GM18909 (cell line): ENCODE measurements at regions not wholly inside any gene's neighbourhood (a gene's known extent, or its start where the extent isn't known, plus 50 kb on each side); places are given as distances from the start of the nearest gene placed in this dataset.

Source experiments
- ATAC-seq: cut with Tn5 transposase; IDR thresholded peaks from one replicate; pipeline ENCODE4 v1.9.1; 2021; ENCODE audit warnings: mild to moderate bottlenecking; ENCODE audit not compliant: unreplicated experiment, poor library complexity

DNA sequence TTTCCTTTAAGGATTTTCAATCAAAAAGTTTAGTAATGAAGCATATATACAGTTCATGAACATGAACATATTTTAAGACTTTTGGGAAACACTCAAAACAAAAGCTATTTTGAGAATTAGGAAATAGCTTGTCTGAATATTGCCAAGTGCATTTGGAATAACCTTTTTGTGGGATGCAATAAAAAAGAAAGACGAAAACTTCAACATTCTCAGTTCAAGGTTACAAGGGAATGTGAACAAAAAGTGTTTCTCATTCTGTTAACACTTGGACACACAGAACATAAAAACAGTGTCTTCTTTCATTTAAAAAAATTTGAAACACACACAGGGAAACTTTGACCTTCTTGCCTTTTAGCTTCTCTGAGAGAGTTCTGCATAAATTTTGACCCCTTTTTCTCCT lies 72.7 kb upstream of the TCF21 start:
- ATAC-seq, result no peak

GRCh38 chr6:133817460-133818047 lies 71.4 kb upstream of the TCF21 start:
- ATAC-seq, result peak; percentile 72

DNA sequence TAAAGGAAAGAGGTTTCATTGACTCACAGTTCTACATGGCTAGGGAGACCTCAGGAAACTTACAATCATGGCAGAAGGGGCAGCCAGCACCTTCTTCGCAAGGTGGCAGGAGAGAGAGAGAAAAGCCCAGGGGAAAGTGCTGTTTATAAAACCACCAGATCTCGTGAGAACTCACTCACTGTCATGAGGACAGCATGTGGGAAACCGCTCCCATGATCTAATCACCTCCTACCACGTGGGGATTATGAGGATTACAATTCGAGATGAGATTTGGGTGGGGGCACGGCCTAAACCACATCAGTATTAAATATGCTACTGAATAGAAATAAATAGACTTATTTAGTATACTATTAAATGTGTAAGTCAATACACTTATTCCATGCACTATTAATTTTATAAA lies 70.6 kb upstream of the TCF21 start:
- no peak for ATAC-seq

GRCh38 chr6:133820208-133820607 lies 68.7 kb upstream of the TCF21 start:
- no peak for ATAC-seq

DNA sequence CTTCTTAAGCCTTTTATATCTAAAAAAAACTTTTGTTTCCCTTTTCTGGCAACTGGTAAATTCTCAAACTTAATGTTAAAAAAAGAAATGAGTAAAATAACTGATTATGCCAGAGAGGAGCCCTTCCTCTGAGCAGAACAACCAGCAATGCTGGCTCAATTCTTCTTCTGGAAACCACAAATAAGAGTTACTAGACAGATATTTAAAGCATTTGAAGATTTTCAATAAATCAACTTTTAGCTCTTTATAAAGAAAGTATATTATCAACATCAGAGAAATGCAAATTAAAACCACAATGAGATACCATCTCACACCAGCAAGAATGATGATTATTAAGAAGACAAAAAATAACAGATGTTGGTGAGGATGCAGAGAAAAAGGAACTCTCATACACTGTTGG lies 61.1 kb upstream of the TCF21 start:
- ATAC-seq, result no peak

DNA sequence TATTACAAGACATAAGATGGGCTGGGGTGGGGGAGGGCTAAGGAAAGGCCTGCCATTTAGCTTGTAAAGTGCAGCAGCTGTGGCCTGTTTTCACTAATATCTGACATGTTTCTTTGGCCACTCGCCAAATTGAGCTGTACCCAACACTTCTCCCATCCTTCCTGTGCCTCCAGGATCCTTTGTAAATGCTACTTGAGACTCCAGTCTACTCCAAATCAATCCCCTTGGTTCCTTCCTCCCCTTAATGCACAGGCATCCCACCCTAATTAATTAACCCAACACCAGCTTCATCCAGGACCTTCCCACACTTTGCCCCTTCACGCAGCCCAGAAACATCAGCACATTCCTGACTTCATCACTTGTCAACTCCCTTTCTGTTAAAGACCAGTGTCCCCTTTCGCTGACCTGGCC lies 55.0 kb upstream of the TCF21 start:
- ATAC-seq, result no peak

GRCh38 chr6:133834472-133835170 lies 54.3 kb upstream of the TCF21 start:
- ATAC-seq, result no peak

DNA sequence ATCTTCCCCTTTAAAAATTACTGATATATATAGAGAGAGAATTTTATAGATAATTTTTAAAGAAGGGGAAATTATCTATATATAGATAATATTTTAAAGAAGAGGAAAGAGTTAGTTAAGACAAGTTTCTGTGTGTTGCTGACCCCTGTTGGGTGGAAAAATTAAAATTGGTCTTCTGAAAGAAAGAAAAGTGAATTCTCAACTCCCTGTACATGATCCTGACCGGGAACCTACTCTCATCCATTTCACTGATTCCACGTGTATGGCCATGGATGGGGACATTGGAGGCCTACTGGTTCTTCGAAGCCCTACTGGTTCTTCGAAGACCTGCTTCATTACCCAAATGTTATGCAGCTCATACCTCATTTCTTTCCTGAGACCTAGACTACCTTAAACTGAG lies 53.0 kb upstream of the TCF21 start:
- no peak for ATAC-seq

DNA sequence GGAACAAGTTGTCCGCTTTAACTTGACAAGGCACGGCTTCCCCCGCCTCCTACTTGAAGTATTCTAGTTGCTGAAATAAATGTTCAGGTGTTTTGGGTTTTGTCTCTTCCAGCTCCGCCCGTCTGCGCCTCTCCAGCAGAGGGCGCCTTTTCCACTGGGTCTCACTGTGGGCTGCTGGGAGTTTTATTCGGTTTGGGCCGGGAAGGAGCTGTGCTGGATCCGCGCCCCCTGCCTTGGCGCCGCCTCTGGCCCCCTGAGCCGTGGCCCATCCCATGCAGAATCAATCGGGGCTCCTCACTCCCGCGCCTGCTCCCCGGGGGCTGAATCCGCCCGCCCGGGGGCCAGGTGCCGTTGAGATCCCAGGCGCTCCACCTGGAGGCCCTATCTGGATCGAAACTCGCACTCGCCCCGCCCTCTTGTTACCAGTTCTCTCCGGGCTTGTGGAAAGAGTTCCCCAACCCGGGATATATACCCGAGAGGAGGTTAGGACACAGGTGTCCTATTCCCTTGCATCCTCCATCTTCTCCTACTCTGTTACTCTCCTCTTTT lies 51.0 kb upstream of the TCF21 start:
- peak; percentile 87 for ATAC-seq
